ENCODE measurements at regions not wholly inside any gene's neighbourhood (a gene's known extent, or its start where the extent isn't known, plus 50 kb on each side); places are given as distances from the start of the nearest gene placed in this dataset.

DNA sequence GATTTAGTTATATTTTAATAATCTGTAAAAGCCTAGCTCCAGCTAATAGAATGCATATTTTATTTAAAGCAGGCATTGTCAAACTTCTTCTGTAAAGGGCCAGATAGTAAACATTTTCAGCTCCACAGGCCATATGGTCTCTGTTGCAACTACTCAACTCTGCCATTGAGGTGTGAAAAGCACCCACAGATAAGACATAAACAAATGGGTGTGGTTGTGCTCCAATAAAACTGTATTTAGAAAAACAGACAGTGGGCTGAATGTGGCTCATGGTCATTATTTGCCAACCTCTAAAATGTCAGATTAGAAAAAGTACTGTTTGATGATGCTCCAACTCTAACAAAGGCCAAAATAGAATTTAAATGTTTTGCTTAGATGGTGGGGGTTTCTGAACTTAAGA lies 519.9 kb downstream of the RNF144A start:
- TF ChIP-seq, protein P1, sequence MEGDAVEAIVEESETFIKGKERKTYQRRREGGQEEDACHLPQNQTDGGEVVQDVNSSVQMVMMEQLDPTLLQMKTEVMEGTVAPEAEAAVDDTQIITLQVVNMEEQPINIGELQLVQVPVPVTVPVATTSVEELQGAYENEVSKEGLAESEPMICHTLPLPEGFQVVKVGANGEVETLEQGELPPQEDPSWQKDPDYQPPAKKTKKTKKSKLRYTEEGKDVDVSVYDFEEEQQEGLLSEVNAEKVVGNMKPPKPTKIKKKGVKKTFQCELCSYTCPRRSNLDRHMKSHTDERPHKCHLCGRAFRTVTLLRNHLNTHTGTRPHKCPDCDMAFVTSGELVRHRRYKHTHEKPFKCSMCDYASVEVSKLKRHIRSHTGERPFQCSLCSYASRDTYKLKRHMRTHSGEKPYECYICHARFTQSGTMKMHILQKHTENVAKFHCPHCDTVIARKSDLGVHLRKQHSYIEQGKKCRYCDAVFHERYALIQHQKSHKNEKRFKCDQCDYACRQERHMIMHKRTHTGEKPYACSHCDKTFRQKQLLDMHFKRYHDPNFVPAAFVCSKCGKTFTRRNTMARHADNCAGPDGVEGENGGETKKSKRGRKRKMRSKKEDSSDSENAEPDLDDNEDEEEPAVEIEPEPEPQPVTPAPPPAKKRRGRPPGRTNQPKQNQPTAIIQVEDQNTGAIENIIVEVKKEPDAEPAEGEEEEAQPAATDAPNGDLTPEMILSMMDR (IDR thresholded peaks at IDR 0.05): no peak
- no peak for TF ChIP-seq POLR2A (IDR thresholded peaks at IDR 0.05)

Data from heart left ventricle (tissue), 13 donors.